SK-N-SH treated with all-trans-retinoic acid at 6 μM for 48 hours (cell line): ENCODE measurements at regions not wholly inside any gene's neighbourhood (a gene's known extent, or its start where the extent isn't known, plus 50 kb on each side); places are given as distances from the start of the nearest gene placed in this dataset.

Experiments used
- ATAC-seq: fragments of 200-7000 bp; cut with Tn5 transposase; 3 replicates; pipeline ENCODE4 v1.9.1; 2020; ENCODE audit warnings: mild to moderate bottlenecking, moderate library complexity
- BACH2 ChIP-seq: fragments of 250-450 bp; sonication (Bioruptor Pico); IDR thresholded peaks from 2 replicates; pipeline ENCODE4 v1.9.0; 2021; ENCODE audit warnings: mild to moderate bottlenecking, borderline replicate concordance
- CREB5 ChIP-seq: fragments of 250-450 bp; sonication (Bioruptor Pico); IDR thresholded peaks from 2 replicates; pipeline ENCODE4 v1.5.1; 2020; ENCODE audit warnings: low read depth, mild to moderate bottlenecking, moderate library complexity
- CSDC2 ChIP-seq: fragments of 250-450 bp; sonication (Bioruptor Pico); IDR thresholded peaks from 2 replicates; pipeline ENCODE4 v1.5.0; 2020; ENCODE audit warnings: mild to moderate bottlenecking, moderate library complexity
- CSRNP3 ChIP-seq: fragments of 250-450 bp; sonication (Bioruptor Pico); IDR thresholded peaks from 2 replicates; pipeline ENCODE4 v1.5.1; 2021; ENCODE audit warnings: mild to moderate bottlenecking, moderate library complexity
- ESRRG ChIP-seq: fragments of 250-450 bp; sonication (Bioruptor Pico); IDR thresholded peaks from 2 replicates; pipeline ENCODE4 v1.6.1; 2021; ENCODE audit warnings: mild to moderate bottlenecking
- GLIS3 ChIP-seq: fragments of 250-450 bp; sonication (Bioruptor Pico); IDR thresholded peaks from 2 replicates; pipeline ENCODE4 v1.5.0; 2020; ENCODE audit warnings: mild to moderate bottlenecking, moderate library complexity
- ISL1 ChIP-seq: fragments of 250-450 bp; sonication (Bioruptor Pico); IDR thresholded peaks from 2 replicates; pipeline ENCODE4 v2.1.2; 2022; ENCODE audit warnings: mild to moderate bottlenecking, moderate library complexity
- OSR1 ChIP-seq: fragments of 250-450 bp; sonication (Bioruptor Pico); IDR thresholded peaks from 2 replicates; pipeline ENCODE4 v1.8.0; 2022; ENCODE audit warnings: moderate library complexity, mild to moderate bottlenecking, inconsistent platforms
- PATZ1 ChIP-seq: fragments of 250-450 bp; sonication (Bioruptor Pico); IDR thresholded peaks from 2 replicates; pipeline ENCODE4 v1.8.0; 2020; ENCODE audit warnings: mild to moderate bottlenecking, moderate library complexity, borderline replicate concordance
- POU6F1 ChIP-seq: fragments of 250-450 bp; sonication (Bioruptor Pico); IDR thresholded peaks from 2 replicates; pipeline ENCODE4 v1.8.0; 2021; ENCODE audit warnings: low read depth, mild to moderate bottlenecking, moderate library complexity, borderline replicate concordance
- PPARA ChIP-seq: fragments of 250-450 bp; sonication (Bioruptor Pico); IDR thresholded peaks from 2 replicates; pipeline ENCODE4 v1.5.0; 2020; ENCODE audit warnings: mild to moderate bottlenecking, borderline replicate concordance
- RARB ChIP-seq: fragments of 250-450 bp; sonication (Bioruptor Pico); IDR thresholded peaks from 2 replicates; pipeline ENCODE4 v1.8.0; 2021; ENCODE audit warnings: mild to moderate bottlenecking, moderate library complexity
- SNAI2 ChIP-seq: fragments of 250-450 bp; sonication (Bioruptor Pico); IDR thresholded peaks from 2 replicates; pipeline ENCODE4 v1.5.0; 2020; ENCODE audit warnings: mild to moderate bottlenecking, moderate library complexity
- TCF4 ChIP-seq: fragments of 250-450 bp; sonication (Bioruptor Pico); IDR thresholded peaks from 2 replicates; pipeline ENCODE4 v1.8.0; 2021; ENCODE audit warnings: mild to moderate bottlenecking, moderate library complexity, borderline replicate concordance
- TOX ChIP-seq: fragments of 250-450 bp; sonication (Bioruptor Pico); IDR thresholded peaks from 2 replicates; pipeline ENCODE4 v1.8.0; 2021; ENCODE audit warnings: mild to moderate bottlenecking, moderate library complexity, borderline replicate concordance
- TSHZ2 ChIP-seq: fragments of 250-450 bp; sonication (Bioruptor Pico); IDR thresholded peaks from 2 replicates; pipeline ENCODE4 v1.5.0; 2020; ENCODE audit warnings: mild to moderate bottlenecking, moderate library complexity
- ZC3H10 ChIP-seq: fragments of 250-450 bp; sonication (Bioruptor Pico); IDR thresholded peaks from 2 replicates; pipeline ENCODE4 v1.5.1; 2021; ENCODE audit warnings: mild to moderate bottlenecking, moderate library complexity
- ZFP3 ChIP-seq: fragments of 250-450 bp; sonication (Bioruptor Pico); IDR thresholded peaks from 2 replicates; pipeline ENCODE4 v1.5.0; 2020; ENCODE audit warnings: mild to moderate bottlenecking, moderate library complexity
- ZFP30 ChIP-seq: fragments of 450-650 bp; formaldehyde crosslinking; IDR thresholded peaks from 2 replicates; pipeline ENCODE4 v1.5.0; 2022; ENCODE audit warnings: mild to moderate bottlenecking, moderate library complexity
- ZNF565 ChIP-seq: fragments of 450-650 bp; formaldehyde crosslinking; conservative IDR thresholded peaks from 2 replicates; pipeline ENCODE4 v1.5.0; 2020; ENCODE audit warnings: low read depth, mild to moderate bottlenecking, moderate library complexity
- ZNF70 ChIP-seq: fragments of 450-650 bp; formaldehyde crosslinking; IDR thresholded peaks from 2 replicates; pipeline ENCODE4 v1.5.0; 2020; ENCODE audit warnings: mild to moderate bottlenecking, moderate library complexity

GRCh38 chr11:32307471-32307870, 127.9 kb downstream of the WT1 start:
- TF ChIP-seq TCF4 (CRISPR knock-in tag) (no peak), PPARA (CRISPR knock-in tag) (no peak), SNAI2 (no peak), BACH2 (no peak), GLIS3 (CRISPR knock-in tag) (no peak), ISL1 (CRISPR knock-in tag) (no peak), ESRRG (CRISPR knock-in tag) (no peak), ZNF565 (CRISPR knock-in tag) (no peak), ZNF70 (CRISPR knock-in tag) (no peak), CSDC2 (no peak), CSRNP3 (CRISPR knock-in tag) (no peak), OSR1 (CRISPR knock-in tag) (no peak), POU6F1 (CRISPR knock-in tag) (no peak), TSHZ2 (CRISPR knock-in tag) (no peak), TOX (CRISPR knock-in tag) (no peak), ZFP30 (CRISPR knock-in tag) (no peak), ZFP3 (CRISPR knock-in tag) (no peak), CREB5 (CRISPR knock-in tag) (no peak), ZC3H10 (CRISPR knock-in tag) (no peak), RARB (CRISPR knock-in tag) (no peak)
- TF ChIP-seq, all 23 proteins: peak for 0
- no peak for ATAC-seq

- TF ChIP-seq OSR1 (CRISPR knock-in tag) (no peak), ZC3H10 (CRISPR knock-in tag) (no peak), CSDC2 (no peak), PATZ1 (CRISPR knock-in tag) (no peak), ZNF70 (CRISPR knock-in tag) (no peak), BACH2 (no peak), CREB5 (CRISPR knock-in tag) (no peak), RARB (CRISPR knock-in tag) (no peak), TCF4 (CRISPR knock-in tag) (no peak), ISL1 (CRISPR knock-in tag) (no peak), TOX (CRISPR knock-in tag) (no peak), SNAI2 (no peak), TSHZ2 (CRISPR knock-in tag) (no peak), PPARA (CRISPR knock-in tag) (no peak), GLIS3 (CRISPR knock-in tag) (no peak), ZFP30 (CRISPR knock-in tag) (no peak)
- TF ChIP-seq, all 23 proteins: peak for 0
- ATAC-seq, result no peak
These were observed 127.4 kb downstream of the WT1 start for GRCh38 chr11:32307913-32308312.
